C4-2B (cell line): ENCODE measurements at regions not wholly inside any gene's neighbourhood (a gene's known extent, or its start where the extent isn't known, plus 50 kb on each side); places are given as distances from the start of the nearest gene placed in this dataset.

Experiments used
- CTCF ChIP-seq: fragments of 450-650 bp; conservative IDR thresholded peaks from 2 replicates; pipeline ENCODE4 v1.5.1; 2017; ENCODE audit warnings: mild to moderate bottlenecking
- ZFX ChIP-seq: fragments of 450-650 bp; IDR thresholded peaks from 2 replicates; pipeline ENCODE4 v1.6.1; 2017

- no peak for TF ChIP-seq CTCF
- TF ChIP-seq ZFX: no peak
Observed at GRCh38 chr16:87229230-87230188, 87.7 kb downstream of the C16orf95 start.
